WTC11 (cell line): ENCODE measurements at regions not wholly inside any gene's neighbourhood (a gene's known extent, or its start where the extent isn't known, plus 50 kb on each side); places are given as distances from the start of the nearest gene placed in this dataset.

Experiments used
- MLX ChIP-seq: sonication (generic); formaldehyde crosslinking; IDR thresholded peaks from 2 replicates; pipeline ENCODE4 v1.8.1; 2023; ENCODE audit warnings: mild to moderate bottlenecking, missing genetic modification reagents, moderate library complexity
- NR1H2 ChIP-seq: sonication (generic); formaldehyde crosslinking; IDR thresholded peaks from 2 replicates; pipeline ENCODE4 v1.9.0; 2021; ENCODE audit warnings: mild to moderate bottlenecking, moderate library complexity, missing genetic modification reagents
- OVOL2 ChIP-seq: fragments of 250-450 bp; sonication (Bioruptor Pico); IDR thresholded peaks from 2 replicates; pipeline ENCODE4 v1.9.0; 2021; ENCODE audit warnings: mild to moderate bottlenecking, borderline replicate concordance
- SP1 ChIP-seq: sonication (generic); formaldehyde crosslinking; conservative IDR thresholded peaks from 2 replicates; pipeline ENCODE4 v1.8.1; 2022; ENCODE audit warnings: missing genetic modification reagents
- TCF7 ChIP-seq: sonication (generic); formaldehyde crosslinking; IDR thresholded peaks from 2 replicates; pipeline ENCODE4 v1.8.0; 2022; ENCODE audit warnings: mild to moderate bottlenecking, low read depth, missing genetic modification reagents, moderate library complexity
- TF ChIP-seq, protein P1 (sequence below): fragments of 200-600 bp; IDR thresholded peaks from 2 replicates; pipeline ENCODE4 v1.8.0; 2022; ENCODE audit warnings: antibody characterized with exemption

- TF ChIP-seq, protein P1, sequence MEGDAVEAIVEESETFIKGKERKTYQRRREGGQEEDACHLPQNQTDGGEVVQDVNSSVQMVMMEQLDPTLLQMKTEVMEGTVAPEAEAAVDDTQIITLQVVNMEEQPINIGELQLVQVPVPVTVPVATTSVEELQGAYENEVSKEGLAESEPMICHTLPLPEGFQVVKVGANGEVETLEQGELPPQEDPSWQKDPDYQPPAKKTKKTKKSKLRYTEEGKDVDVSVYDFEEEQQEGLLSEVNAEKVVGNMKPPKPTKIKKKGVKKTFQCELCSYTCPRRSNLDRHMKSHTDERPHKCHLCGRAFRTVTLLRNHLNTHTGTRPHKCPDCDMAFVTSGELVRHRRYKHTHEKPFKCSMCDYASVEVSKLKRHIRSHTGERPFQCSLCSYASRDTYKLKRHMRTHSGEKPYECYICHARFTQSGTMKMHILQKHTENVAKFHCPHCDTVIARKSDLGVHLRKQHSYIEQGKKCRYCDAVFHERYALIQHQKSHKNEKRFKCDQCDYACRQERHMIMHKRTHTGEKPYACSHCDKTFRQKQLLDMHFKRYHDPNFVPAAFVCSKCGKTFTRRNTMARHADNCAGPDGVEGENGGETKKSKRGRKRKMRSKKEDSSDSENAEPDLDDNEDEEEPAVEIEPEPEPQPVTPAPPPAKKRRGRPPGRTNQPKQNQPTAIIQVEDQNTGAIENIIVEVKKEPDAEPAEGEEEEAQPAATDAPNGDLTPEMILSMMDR, result no peak
- TF ChIP-seq TCF7 (CRISPR knock-in tag), result no peak
- no peak for TF ChIP-seq MLX (CRISPR knock-in tag)
- no peak for TF ChIP-seq NR1H2 (CRISPR knock-in tag)
- no peak for TF ChIP-seq SP1 (CRISPR knock-in tag)
- TF ChIP-seq OVOL2 (CRISPR knock-in tag), result no peak
Observed at GRCh38 chr18:77714716-77715115, 465.1 kb downstream of the GALR1 start.
